Mesenchymal stem cell (in vitro differentiated cells and primary cell): ENCODE measurements at regions not wholly inside any gene's neighbourhood (a gene's known extent, or its start where the extent isn't known, plus 50 kb on each side); places are given as distances from the start of the nearest gene placed in this dataset.

ENCODE experiments used
- DNase-seq: peaks from one replicate; pipeline ENCODE4 v3.0.0-alpha.2; 2013
- H2AFZ ChIP-seq: one replicate; pipeline ENCODE4 v1.6.1; 2013; ENCODE audit warnings: low read depth, mild to moderate bottlenecking, control low read depth, inconsistent platforms, low read length, moderate library complexity
- H2AK5ac ChIP-seq: 2 replicates; pipeline ENCODE4 v1.6.1; 2013; ENCODE audit warnings: low read length, moderate library complexity, mild to moderate bottlenecking, inconsistent platforms; ENCODE audit not compliant: severe bottlenecking
- H2BK120ac ChIP-seq: one replicate; pipeline ENCODE4 v1.6.1; 2013; ENCODE audit warnings: low read depth, mild to moderate bottlenecking, inconsistent platforms, low read length, moderate library complexity
- H2BK12ac ChIP-seq, 2 experiments: one replicate each; pipeline ENCODE4 v1.6.1; 2013; ENCODE audit warnings: inconsistent platforms in 2 of 2, low read length in 2 of 2, mild to moderate bottlenecking in 2 of 2, moderate library complexity in 2 of 2, control low read depth in 1 of 2
- H2BK15ac ChIP-seq: one replicate; pipeline ENCODE4 v1.6.1; 2013; ENCODE audit warnings: mild to moderate bottlenecking, low read depth, inconsistent platforms; ENCODE audit not compliant: poor library complexity, severe bottlenecking
- H2BK5ac ChIP-seq: 2 replicates; pipeline ENCODE4 v1.6.1; 2013; ENCODE audit warnings: low read depth, mild to moderate bottlenecking, low read length, control low read depth, inconsistent platforms; ENCODE audit not compliant: poor library complexity, severe bottlenecking
- H3K14ac ChIP-seq, 2 experiments: one replicate each; pipeline ENCODE4 v1.6.1; 2013; ENCODE audit warnings: inconsistent platforms in 2 of 2, low read length in 2 of 2, control low read depth in 1 of 2, mild to moderate bottlenecking in 1 of 2, moderate library complexity in 1 of 2
- H3K18ac ChIP-seq, 2 experiments: one replicate each; pipeline ENCODE4 v1.6.1; 2013; ENCODE audit warnings: inconsistent platforms in 2 of 2, low read length in 2 of 2, control low read depth in 1 of 2, low read depth in 1 of 2, mild to moderate bottlenecking in 1 of 2
- H3K23ac ChIP-seq, 2 experiments: one replicate each; pipeline ENCODE4 v1.6.1; 2013; ENCODE audit warnings: inconsistent platforms in 2 of 2, low read length in 2 of 2, mild to moderate bottlenecking in 2 of 2, moderate library complexity in 2 of 2, control low read depth in 1 of 2
- H3K27ac ChIP-seq: 2 replicates; pipeline ENCODE4 v1.5.1; 2013; ENCODE audit warnings: mild to moderate bottlenecking, moderate library complexity, low read length, control low read depth, inconsistent platforms; ENCODE audit not compliant: poor library complexity, severe bottlenecking
- H3K27me3 ChIP-seq, 2 experiments: 2 replicates each; pipeline versions ENCODE4 v1.6.1 to v1.7.0; 2013; ENCODE audit warnings: low read length in 2 of 2, mild to moderate bottlenecking in 2 of 2, moderate library complexity in 2 of 2, control low read depth in 1 of 2, inconsistent platforms in 1 of 2; ENCODE audit not compliant: control insufficient read depth in 1 of 2, insufficient read depth in 1 of 2
- H3K36me3 ChIP-seq, 2 experiments: 2 replicates each; pipeline versions ENCODE4 v1.6.1 to v1.7.0; 2013; ENCODE audit warnings: low read length in 2 of 2, control low read depth in 1 of 2, inconsistent platforms in 1 of 2, low read depth in 1 of 2, mild to moderate bottlenecking in 1 of 2; ENCODE audit not compliant: insufficient read depth in 2 of 2, control insufficient read depth in 1 of 2
- H3K4ac ChIP-seq, 2 experiments: one replicate each; pipeline ENCODE4 v1.6.1; 2013; ENCODE audit warnings: inconsistent platforms in 2 of 2, low read length in 2 of 2, mild to moderate bottlenecking in 2 of 2, moderate library complexity in 2 of 2, control low read depth in 1 of 2, low read depth in 1 of 2
- H3K4me1 ChIP-seq: 2 replicates; pipeline ENCODE4 v1.6.1; 2013; ENCODE audit warnings: low read depth, low read length, control low read depth; ENCODE audit not compliant: control insufficient read depth, insufficient read depth
- H3K4me2 ChIP-seq: 2 replicates; pipeline ENCODE4 v1.6.1; 2013; ENCODE audit warnings: low read length, mild to moderate bottlenecking, inconsistent platforms; ENCODE audit not compliant: poor library complexity, severe bottlenecking
- H3K4me3 ChIP-seq, 2 experiments: 2 replicates each; pipeline versions ENCODE4 v1.5.1 to v1.7.0; 2013; ENCODE audit warnings: low read length in 2 of 2, mild to moderate bottlenecking in 2 of 2, control low read depth in 1 of 2, low read depth in 1 of 2; ENCODE audit not compliant: insufficient read depth in 1 of 2
- H3K79me1 ChIP-seq: replicated peaks from 2 replicates; pipeline ENCODE4 v1.6.1; 2013; ENCODE audit warnings: mild to moderate bottlenecking, control low read depth, low read length, inconsistent platforms; ENCODE audit not compliant: poor library complexity, severe bottlenecking
- H3K9ac ChIP-seq: 2 replicates; pipeline ENCODE4 v1.7.0; 2013; ENCODE audit warnings: mild to moderate bottlenecking, low read length, moderate library complexity
- H3K9me3 ChIP-seq: 2 replicates; pipeline ENCODE4 v1.7.0; 2013; ENCODE audit warnings: mild to moderate bottlenecking, low read length; ENCODE audit not compliant: control insufficient read depth
- H4K8ac ChIP-seq: one replicate; pipeline ENCODE4 v1.6.1; 2013; ENCODE audit warnings: inconsistent platforms, mild to moderate bottlenecking, low read length, moderate library complexity
- H4K91ac ChIP-seq: one replicate; pipeline ENCODE4 v1.6.1; 2013; ENCODE audit warnings: mild to moderate bottlenecking, low read length, inconsistent platforms
- WGBS: methylation state at CpG from one replicate; pipeline ENCODE4 v1.1.7; 2013; ENCODE audit warnings: mixed read lengths; 5-methylcytosine and 5-hydroxymethylcytosine counted together

DNA sequence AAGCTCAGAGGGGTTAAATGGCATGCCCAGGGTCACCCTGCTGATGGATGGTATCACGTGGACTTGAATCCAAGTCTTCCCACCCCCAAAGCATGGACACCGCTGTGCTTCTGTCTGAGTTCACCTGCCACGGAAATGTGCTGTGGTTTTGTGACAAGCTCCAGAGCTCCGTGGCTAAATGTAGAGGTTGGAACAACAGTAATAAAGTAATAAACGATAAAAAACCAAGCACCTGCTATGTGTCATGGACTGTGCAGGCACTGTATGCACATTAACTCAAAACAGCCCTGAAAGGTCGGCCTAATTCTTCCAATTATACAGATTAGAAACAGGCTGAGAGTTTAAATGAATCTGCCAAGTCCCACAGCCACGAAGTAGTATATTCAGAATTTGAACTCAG, 182.1 kb upstream of the NAV2 start:
- WGBS: 86% methylated on average over 7 of the region's 7 CpGs
- H3K4ac ChIP-seq: no peak overlapping the region
- H3K27ac ChIP-seq: no peak overlapping the region
- no peak overlapping the region for H3K4me2 ChIP-seq
- no peak overlapping the region for H2BK15ac ChIP-seq
- peaks cover 0 to 33% of the 10 kb centered on the region in 2 experiments for H3K27me3 ChIP-seq
- H2AK5ac ChIP-seq: no peak overlapping the region
- H4K8ac ChIP-seq: no peak overlapping the region
- H3K23ac ChIP-seq: no peak overlapping the region
- H2BK5ac ChIP-seq: no peak overlapping the region
- no peaks in the 10 kb centered on the region for H3K79me1 ChIP-seq
- no peaks in the 10 kb centered on the region for H3K36me3 ChIP-seq
- no peak overlapping the region for H3K14ac ChIP-seq
- no peak overlapping the region for H2AFZ ChIP-seq
- no peak overlapping the region for H3K9ac ChIP-seq
- no peak overlapping the region for H4K91ac ChIP-seq
- H3K4me1 ChIP-seq: no peaks in the 10 kb centered on the region
- no peaks in the 10 kb centered on the region for H3K9me3 ChIP-seq
- no peak for DNase-seq
- no peak overlapping the region for H2BK120ac ChIP-seq
- H2BK12ac ChIP-seq: no peak overlapping the region
- H3K4me3 ChIP-seq: no peak overlapping the region
- no peak overlapping the region for H3K18ac ChIP-seq

DNA sequence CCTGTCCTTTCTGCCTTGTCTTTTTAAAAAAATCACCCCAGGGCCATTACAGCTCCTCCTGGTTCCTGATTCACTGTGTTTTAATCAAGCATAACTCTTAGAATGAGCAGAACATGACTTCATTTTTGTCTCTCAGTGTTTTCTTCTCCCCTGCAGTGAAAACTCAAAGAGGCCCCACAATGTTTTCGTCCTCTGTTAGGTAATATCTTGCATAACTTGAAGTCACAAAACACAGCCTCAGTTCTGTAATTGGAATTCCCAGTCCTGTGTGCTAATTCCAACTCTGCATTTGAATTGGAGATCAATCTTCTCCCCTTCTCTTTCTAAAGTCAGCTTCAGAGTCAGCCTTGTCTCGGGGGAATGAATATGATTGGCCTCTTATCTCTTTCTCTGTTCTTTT, 186.5 kb upstream of the NAV2 start:
- Histone ChIP-seq H2BK15ac (no peak overlapping the region), H2AK5ac (no peak overlapping the region), H4K8ac (no peak overlapping the region), H3K9me3 (no peaks in the 10 kb centered on the region), H3K4me3 (no peak overlapping the region), H3K23ac (no peak overlapping the region), H3K4me2 (no peak overlapping the region), H2BK12ac (no peak overlapping the region), H3K79me1 (no peaks in the 10 kb centered on the region), H2AFZ (no peak overlapping the region), H3K14ac (no peak overlapping the region), H4K91ac (no peak overlapping the region), H2BK5ac (no peak overlapping the region), H2BK120ac (no peak overlapping the region), H3K4ac (no peak overlapping the region), H3K36me3 (no peaks in the 10 kb centered on the region), H3K9ac (no peak overlapping the region), H3K27ac (no peak overlapping the region), H3K18ac (no peak overlapping the region), H3K27me3 (peaks cover 0 to 52% of the 10 kb centered on the region in 2 experiments), H3K4me1 (no peaks in the 10 kb centered on the region)
- DNase-seq: peak; percentile 7
- WGBS: 90% methylated on average over 1 of the region's 2 CpGs

DNA sequence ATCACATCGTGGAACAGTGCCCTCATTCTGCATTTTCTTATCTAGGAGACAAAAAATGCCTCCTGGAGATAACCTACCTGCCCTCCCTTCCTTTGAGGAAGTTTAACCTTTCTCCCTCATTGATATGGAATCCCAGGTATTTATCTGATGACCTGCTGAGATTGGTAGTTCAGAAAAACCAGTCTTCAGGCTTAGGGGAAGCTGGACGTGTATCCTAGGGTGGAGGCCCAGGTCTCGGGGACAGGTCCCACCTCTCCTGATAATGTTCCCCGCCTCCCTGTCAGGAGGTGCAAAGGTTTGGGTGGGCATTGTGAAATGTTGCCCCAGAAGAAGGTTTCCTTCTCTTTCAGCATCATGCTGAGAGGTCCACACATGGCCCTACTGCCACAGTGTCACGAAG, 186.9 kb upstream of the NAV2 start:
- H2BK15ac ChIP-seq: no peak overlapping the region
- no peak overlapping the region for H3K27ac ChIP-seq
- H2AK5ac ChIP-seq: no peak overlapping the region
- no peak overlapping the region for H3K4me3 ChIP-seq
- H3K4ac ChIP-seq: no peak overlapping the region
- no peaks in the 10 kb centered on the region for H3K4me1 ChIP-seq
- no peaks in the 10 kb centered on the region for H3K9me3 ChIP-seq
- no peak overlapping the region for H3K14ac ChIP-seq
- no peak overlapping the region for H2BK5ac ChIP-seq
- H3K4me2 ChIP-seq: no peak overlapping the region
- H4K8ac ChIP-seq: no peak overlapping the region
- H3K36me3 ChIP-seq: no peaks in the 10 kb centered on the region
- H3K27me3 ChIP-seq: peaks cover 0 to 57% of the 10 kb centered on the region in 2 experiments
- WGBS: 80% methylated on average over 5 of the region's 5 CpGs
- no peak overlapping the region for H4K91ac ChIP-seq
- no peaks in the 10 kb centered on the region for H3K79me1 ChIP-seq
- DNase-seq: no peak
- H2BK120ac ChIP-seq: no peak overlapping the region
- no peak overlapping the region for H3K23ac ChIP-seq
- H3K9ac ChIP-seq: no peak overlapping the region
- no peak overlapping the region for H2BK12ac ChIP-seq
- H2AFZ ChIP-seq: no peak overlapping the region
- H3K18ac ChIP-seq: no peak overlapping the region

DNA sequence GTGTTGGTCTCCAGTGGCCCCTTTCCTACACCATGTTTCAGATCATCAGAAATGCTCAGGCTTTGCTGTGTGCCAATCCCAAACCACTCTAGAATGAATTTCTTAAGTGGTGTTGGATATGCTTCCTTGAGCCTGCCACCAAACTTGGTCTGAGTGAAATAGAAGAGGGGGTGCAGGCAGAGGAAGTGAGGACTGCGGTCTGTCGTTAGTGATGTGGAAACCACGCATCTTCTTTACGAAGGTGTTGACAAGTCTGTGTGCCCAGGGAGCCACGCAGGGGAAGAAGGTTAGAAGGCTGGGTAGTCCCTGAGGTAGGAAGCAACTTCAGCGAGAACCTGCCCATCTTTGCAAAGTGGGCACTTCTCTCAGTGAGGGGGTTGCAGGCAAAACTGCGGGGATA, 187.4 kb upstream of the NAV2 start:
- Histone ChIP-seq H3K36me3 (no peaks in the 10 kb centered on the region), H3K4ac (no peak overlapping the region), H3K4me3 (no peak overlapping the region), H2BK15ac (no peak overlapping the region), H3K27ac (no peak overlapping the region), H2AFZ (no peak overlapping the region), H2BK12ac (peak overlapping the region in 1 of 2 experiments; percentile 9), H3K4me2 (no peak overlapping the region), H2BK120ac (no peak overlapping the region), H3K4me1 (no peaks in the 10 kb centered on the region), H2BK5ac (no peak overlapping the region), H3K9me3 (no peaks in the 10 kb centered on the region), H3K79me1 (no peaks in the 10 kb centered on the region), H3K14ac (no peak overlapping the region), H3K9ac (no peak overlapping the region), H4K91ac (peak overlapping the region; percentile 25), H3K23ac (no peak overlapping the region), H3K18ac (no peak overlapping the region), H4K8ac (no peak overlapping the region), H3K27me3 (peaks cover 0 to 61% of the 10 kb centered on the region in 2 experiments), H2AK5ac (no peak overlapping the region)
- 93% methylated on average over 6 of the region's 7 CpGs for WGBS
- DNase-seq: no peak
